Transverse colon (tissue), 3 donors: ENCODE measurements at regions not wholly inside any gene's neighbourhood (a gene's known extent, or its start where the extent isn't known, plus 50 kb on each side); places are given as distances from the start of the nearest gene placed in this dataset.

ENCODE experiments used
- EP300 ChIP-seq: sonication (generic); formaldehyde crosslinking; IDR thresholded peaks from one replicate; pipeline ENCODE4 v1.6.1; 2017; ENCODE audit warnings: antibody characterized with exemption, low read depth
- POLR2A ChIP-seq: fragments of 450-650 bp; IDR thresholded peaks from one replicate; pipeline ENCODE4 v1.6.1; 2016; ENCODE audit warnings: antibody characterized with exemption, mild to moderate bottlenecking, moderate library complexity
- TF ChIP-seq, protein P1 (sequence below), 5 experiments: fragments of 200-600 bp in 3 of 5; fragments of 450-650 bp in 2 of 5; sonication (generic) in 3 of 5; IDR thresholded peaks; 1 replicate in 2 of 5; 2 replicates in 3 of 5; pipeline ENCODE4 v1.5.1; 2016 to 2017; ENCODE audit warnings: antibody characterized with exemption in 5 of 5, inconsistent platforms in 3 of 5, mild to moderate bottlenecking in 2 of 5, moderate library complexity in 1 of 5

DNA sequence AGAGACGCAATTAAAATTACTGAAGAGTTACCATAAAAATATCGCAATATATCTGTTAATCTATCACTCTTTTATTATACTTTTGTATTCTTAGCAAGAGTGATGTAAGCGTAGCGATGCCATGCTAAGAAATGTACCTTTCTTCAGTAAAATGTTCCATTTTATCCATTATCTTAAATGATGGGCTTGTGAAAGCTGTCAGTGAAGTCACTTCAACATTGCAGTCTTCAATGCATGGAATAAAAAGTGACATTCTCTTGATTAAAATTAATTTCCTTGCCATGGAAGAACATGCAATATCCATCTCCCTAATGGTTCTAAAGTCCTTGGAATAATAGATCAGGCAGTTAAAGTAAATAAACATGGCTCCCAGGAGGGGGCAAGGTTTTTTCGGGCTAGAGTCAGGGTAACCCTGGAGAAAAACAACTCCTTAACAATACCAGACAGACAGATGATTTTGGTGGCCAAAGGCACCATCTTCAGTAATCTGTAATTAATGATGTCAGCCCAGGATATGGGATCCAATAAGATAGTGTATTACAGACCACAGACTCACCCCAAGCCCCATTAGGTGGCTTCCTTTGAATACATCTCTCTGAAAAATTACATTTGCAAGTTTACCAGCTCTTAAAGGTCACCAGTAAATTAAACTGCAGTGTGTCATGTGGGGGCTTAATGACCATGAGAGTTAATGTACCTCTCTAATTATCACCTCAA is 677.1 kb downstream of the DTWD2 start:
- TF ChIP-seq, protein P1, sequence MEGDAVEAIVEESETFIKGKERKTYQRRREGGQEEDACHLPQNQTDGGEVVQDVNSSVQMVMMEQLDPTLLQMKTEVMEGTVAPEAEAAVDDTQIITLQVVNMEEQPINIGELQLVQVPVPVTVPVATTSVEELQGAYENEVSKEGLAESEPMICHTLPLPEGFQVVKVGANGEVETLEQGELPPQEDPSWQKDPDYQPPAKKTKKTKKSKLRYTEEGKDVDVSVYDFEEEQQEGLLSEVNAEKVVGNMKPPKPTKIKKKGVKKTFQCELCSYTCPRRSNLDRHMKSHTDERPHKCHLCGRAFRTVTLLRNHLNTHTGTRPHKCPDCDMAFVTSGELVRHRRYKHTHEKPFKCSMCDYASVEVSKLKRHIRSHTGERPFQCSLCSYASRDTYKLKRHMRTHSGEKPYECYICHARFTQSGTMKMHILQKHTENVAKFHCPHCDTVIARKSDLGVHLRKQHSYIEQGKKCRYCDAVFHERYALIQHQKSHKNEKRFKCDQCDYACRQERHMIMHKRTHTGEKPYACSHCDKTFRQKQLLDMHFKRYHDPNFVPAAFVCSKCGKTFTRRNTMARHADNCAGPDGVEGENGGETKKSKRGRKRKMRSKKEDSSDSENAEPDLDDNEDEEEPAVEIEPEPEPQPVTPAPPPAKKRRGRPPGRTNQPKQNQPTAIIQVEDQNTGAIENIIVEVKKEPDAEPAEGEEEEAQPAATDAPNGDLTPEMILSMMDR (IDR thresholded peaks at IDR 0.05) = no peak
- TF ChIP-seq POLR2A = no peak
- TF ChIP-seq EP300 = no peak
